IMR-90 (cell line): ENCODE measurements at regions not wholly inside any gene's neighbourhood (a gene's known extent, or its start where the extent isn't known, plus 50 kb on each side); places are given as distances from the start of the nearest gene placed in this dataset.

Experiments
- CEBPB ChIP-seq: IDR thresholded peaks from 2 replicates; pipeline ENCODE4 v1.6.1; 2012; ENCODE audit warnings: low read depth, low read length, improper control_type of control experiment
- CHD1 ChIP-seq: IDR thresholded peaks from 2 replicates; pipeline ENCODE4 v1.6.1; 2012; ENCODE audit warnings: low read depth, low read length, improper control_type of control experiment
- CTCF ChIP-seq: conservative IDR thresholded peaks from 2 replicates; pipeline ENCODE4 v1.5.1; 2012; ENCODE audit warnings: mild to moderate bottlenecking, low read depth, low read length, improper control_type of control experiment
- MAZ ChIP-seq: IDR thresholded peaks from 2 replicates; pipeline ENCODE4 v1.6.1; 2012; ENCODE audit warnings: low read depth, mild to moderate bottlenecking, low read length, improper control_type of control experiment, moderate library complexity, borderline replicate concordance
- MXI1 ChIP-seq: IDR thresholded peaks from 2 replicates; pipeline ENCODE4 v1.6.1; 2012; ENCODE audit warnings: low read depth, mild to moderate bottlenecking, low read length, moderate library complexity, borderline replicate concordance
- POLR2A ChIP-seq: IDR thresholded peaks from 2 replicates; pipeline ENCODE4 v1.6.1; 2012; ENCODE audit warnings: mild to moderate bottlenecking, low read depth, low read length
- RAD21 ChIP-seq: IDR thresholded peaks from 2 replicates; pipeline ENCODE4 v1.6.1; 2012; ENCODE audit warnings: low read length, improper control_type of control experiment
- RCOR1 ChIP-seq: IDR thresholded peaks from 2 replicates; pipeline ENCODE4 v1.6.1; 2012; ENCODE audit warnings: mild to moderate bottlenecking, low read length, improper control_type of control experiment; ENCODE audit not compliant: insufficient replicate concordance
- TF ChIP-seq, protein P1 (sequence below): fragments of 150-350 bp; IDR thresholded peaks from 2 replicates; pipeline ENCODE4 v1.6.1; 2016; ENCODE audit warnings: low read depth, mild to moderate bottlenecking, low read length, moderate library complexity, borderline replicate concordance

GRCh38 chr9:26520141-26520540 is 372.5 kb downstream of the CAAP1 start:
- no peak for TF ChIP-seq CTCF
- TF ChIP-seq POLR2A, result no peak
- no peak for TF ChIP-seq RAD21
- TF ChIP-seq CEBPB, result no peak
- no peak for TF ChIP-seq CHD1
- no peak for TF ChIP-seq MAZ
- TF ChIP-seq MXI1, result no peak
- TF ChIP-seq RCOR1, result no peak
- TF ChIP-seq, protein P1, sequence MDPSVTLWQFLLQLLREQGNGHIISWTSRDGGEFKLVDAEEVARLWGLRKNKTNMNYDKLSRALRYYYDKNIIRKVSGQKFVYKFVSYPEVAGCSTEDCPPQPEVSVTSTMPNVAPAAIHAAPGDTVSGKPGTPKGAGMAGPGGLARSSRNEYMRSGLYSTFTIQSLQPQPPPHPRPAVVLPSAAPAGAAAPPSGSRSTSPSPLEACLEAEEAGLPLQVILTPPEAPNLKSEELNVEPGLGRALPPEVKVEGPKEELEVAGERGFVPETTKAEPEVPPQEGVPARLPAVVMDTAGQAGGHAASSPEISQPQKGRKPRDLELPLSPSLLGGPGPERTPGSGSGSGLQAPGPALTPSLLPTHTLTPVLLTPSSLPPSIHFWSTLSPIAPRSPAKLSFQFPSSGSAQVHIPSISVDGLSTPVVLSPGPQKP, result no peak
